HCT116 (cell line): ENCODE measurements at regions not wholly inside any gene's neighbourhood (a gene's known extent, or its start where the extent isn't known, plus 50 kb on each side); places are given as distances from the start of the nearest gene placed in this dataset.

Source experiments
- ATAC-seq: fragments of 200-7000 bp; cut with Tn5 transposase; 2 replicates; pipeline ENCODE4 v1.9.1; 2020; ENCODE audit warnings: mild to moderate bottlenecking, moderate library complexity
- BruUV-seq: library from RNA; stranded (reverse); fragments of 400-500 nt; replicated peaks from 2 replicates; lab custom pipeline; 2021; lab: Mats Ljungman, UMichigan
- CTCF ChIA-PET: fragments of 300-600 bp; sonication (Branson Sonifier 250); formaldehyde crosslinking; loops from one replicate; lab custom pipeline; 2021; ENCODE audit warnings: antibody characterized with exemption; lab: Charles Lee
- POLR2A ChIA-PET: fragments of 300-600, 350-600 bp; sonication (Branson Sonifier 250); formaldehyde crosslinking; loops from one replicate; lab custom pipeline; 2021; ENCODE audit warnings: antibody characterized with exemption; lab: Charles Lee
- RAD21 ChIA-PET, 2 experiments: fragments of 300-600 bp; sonication (Branson Sonifier 250); formaldehyde crosslinking; loops; one replicate each; lab custom pipeline; 2023; ENCODE audit warnings: low total read pairs in 2 of 2; ENCODE audit not compliant: uncharacterized antibody in 2 of 2, unreplicated experiment in 2 of 2, low non-redundant PET in 1 of 2; lab: Charles Lee
- DNase-seq: peaks from one replicate; pipeline ENCODE4 v3.0.0-alpha.2; 2010; ENCODE audit warnings: low read depth, low spot score
- H2AFZ ChIP-seq: fragments of 200-600 bp; shearing (Covaris generic), sonication (generic); 2 replicates; pipeline ENCODE4 v1.6.1; 2017; ENCODE audit warnings: low read depth, mixed run types, mixed read lengths, antibody characterized with exemption, low read length; ENCODE audit not compliant: poor library complexity, severe bottlenecking
- H3K27ac ChIP-seq: 2 replicates; pipeline ENCODE4 v1.5.1; 2012; ENCODE audit warnings: low read depth, low read length
- H3K27me3 ChIP-seq: fragments of 200-600 bp; sonication (generic); 2 replicates; pipeline ENCODE4 v1.6.1; 2016; ENCODE audit warnings: mixed run types, low read length, mixed read lengths; ENCODE audit not compliant: insufficient read depth
- H3K36me3 ChIP-seq, 2 experiments: fragments of 200-500 bp in 1 of 2; fragments of 200-600 bp in 1 of 2; sonication (Bioruptor generic) in 1 of 2; sonication (generic) in 1 of 2; 2 replicates each; pipeline versions ENCODE4 v1.5.1 to v1.6.1; 2014 to 2016; ENCODE audit warnings: low read length in 2 of 2, inconsistent platforms in 1 of 2, mixed read lengths in 1 of 2, mixed run types in 1 of 2; ENCODE audit not compliant: insufficient read depth in 2 of 2, control insufficient read depth in 1 of 2
- H3K4me1 ChIP-seq, 2 experiments: fragments of 200-600 bp in 1 of 2; sonication (generic) in 1 of 2; 2 replicates each; pipeline versions ENCODE4 v1.5.1 to v1.6.1; 2012 to 2017; ENCODE audit warnings: low read length in 2 of 2, inconsistent platforms in 1 of 2, mild to moderate bottlenecking in 1 of 2, mixed read lengths in 1 of 2, mixed run types in 1 of 2, moderate library complexity in 1 of 2; ENCODE audit not compliant: insufficient read depth in 2 of 2, control insufficient read depth in 1 of 2
- H3K4me2 ChIP-seq: fragments of 200-600 bp; sonication (generic); 2 replicates; pipeline ENCODE4 v1.6.1; 2017; ENCODE audit warnings: mixed run types, low read length, mixed read lengths
- H3K4me3 ChIP-seq, 2 experiments: fragments of 200-600 bp in 1 of 2; sonication (generic) in 1 of 2; replicated peaks in 1 of 2; 2 replicates each; pipeline ENCODE4 v1.5.1; 2011 to 2016; ENCODE audit warnings: low read length in 2 of 2, control low read depth in 1 of 2, low read depth in 1 of 2, mild to moderate bottlenecking in 1 of 2, mixed read lengths in 1 of 2, mixed run types in 1 of 2
- H3K79me2 ChIP-seq: fragments of 200-600 bp; sonication (generic); 2 replicates; pipeline ENCODE4 v1.6.1; 2017; ENCODE audit warnings: mild to moderate bottlenecking, mixed run types, low read length, moderate library complexity, mixed read lengths; ENCODE audit not compliant: insufficient read depth
- H3K9ac ChIP-seq: fragments of 200-600 bp; sonication (generic); 2 replicates; pipeline ENCODE4 v1.6.1; 2016; ENCODE audit warnings: low read length, mixed read lengths
- H3K9me2 ChIP-seq: fragments of 200-600 bp; sonication (generic), shearing (Covaris generic); 2 replicates; pipeline ENCODE4 v1.6.1; 2017; ENCODE audit warnings: mixed run types, mild to moderate bottlenecking, moderate library complexity; ENCODE audit not compliant: insufficient read depth
- H3K9me3 ChIP-seq, 2 experiments: fragments of 200-500 bp in 1 of 2; fragments of 200-600 bp in 1 of 2; sonication (Bioruptor generic) in 1 of 2; sonication (generic) in 1 of 2; 2 replicates each; pipeline ENCODE4 v1.6.1; 2014 to 2017; ENCODE audit warnings: low read length in 2 of 2, mixed read lengths in 2 of 2, inconsistent platforms in 1 of 2, low read depth in 1 of 2, mild to moderate bottlenecking in 1 of 2, mixed run types in 1 of 2, moderate library complexity in 1 of 2; ENCODE audit not compliant: control insufficient read depth in 1 of 2, insufficient read depth in 1 of 2
- H4K20me1 ChIP-seq: fragments of 200-600 bp; sonication (generic), shearing (Covaris generic); 2 replicates; pipeline ENCODE4 v1.6.1; 2017; ENCODE audit warnings: mixed run types, mild to moderate bottlenecking, moderate library complexity; ENCODE audit not compliant: insufficient read depth
- ATF3 ChIP-seq: IDR thresholded peaks from 2 replicates; pipeline ENCODE4 v1.6.1; 2012
- CBX3 ChIP-seq: IDR thresholded peaks from 2 replicates; pipeline ENCODE4 v1.6.1; 2012; ENCODE audit warnings: low read depth
- CEBPB ChIP-seq: IDR thresholded peaks from 2 replicates; pipeline ENCODE4 v1.6.1; 2012; ENCODE audit warnings: low read depth
- CTCF ChIP-seq, 3 experiments: fragments of 200-600 bp in 1 of 3; sonication (generic) in 1 of 3; IDR thresholded peaks in 2 of 3; conservative IDR thresholded peaks in 1 of 3; 2 replicates each; pipeline ENCODE4 v1.5.1; 2012 to 2017; ENCODE audit warnings: low read depth in 2 of 3, low read length in 2 of 3, antibody characterized with exemption in 1 of 3, borderline replicate concordance in 1 of 3, control low read depth in 1 of 3, mild to moderate bottlenecking in 1 of 3, mixed read lengths in 1 of 3, mixed run types in 1 of 3, moderate library complexity in 1 of 3; ENCODE audit not compliant: insufficient read depth in 1 of 3
- EGR1 ChIP-seq: IDR thresholded peaks from 2 replicates; pipeline ENCODE4 v1.6.1; 2012; ENCODE audit warnings: low read depth
- ELF1 ChIP-seq: IDR thresholded peaks from 2 replicates; pipeline ENCODE4 v1.6.1; 2012; ENCODE audit warnings: low read depth, borderline replicate concordance
- EZH2 ChIP-seq: fragments of 200-600 bp; sonication (generic); IDR thresholded peaks from 2 replicates; pipeline ENCODE4 v1.6.1; 2017; ENCODE audit warnings: antibody characterized with exemption, mixed run types
- JUND ChIP-seq: IDR thresholded peaks from 2 replicates; pipeline ENCODE4 v1.6.1; 2012
- MAX ChIP-seq: IDR thresholded peaks from 2 replicates; pipeline ENCODE4 v1.6.1; 2012
- POLR2A ChIP-seq: IDR thresholded peaks from 2 replicates; pipeline ENCODE4 v1.7.0; 2011; ENCODE audit warnings: borderline replicate concordance; ENCODE audit not compliant: insufficient read depth, insufficient read length; ENCODE audit errors: extremely low read depth
- RAD21 ChIP-seq: IDR thresholded peaks from 2 replicates; pipeline ENCODE4 v1.6.1; 2012; ENCODE audit warnings: low read depth, mild to moderate bottlenecking
- SIN3A ChIP-seq: IDR thresholded peaks from 2 replicates; pipeline ENCODE4 v1.6.1; 2012; ENCODE audit warnings: low read depth
- SP1 ChIP-seq: IDR thresholded peaks from 2 replicates; pipeline ENCODE4 v1.6.1; 2012; ENCODE audit warnings: low read depth
- YY1 ChIP-seq: IDR thresholded peaks from 2 replicates; pipeline ENCODE4 v1.6.1; 2011; ENCODE audit warnings: low read length, low read depth, moderate library complexity, mild to moderate bottlenecking; ENCODE audit not compliant: insufficient replicate concordance; ENCODE audit errors: extremely low read depth
- ZFX ChIP-seq: fragments of 450-650 bp; IDR thresholded peaks from 2 replicates; pipeline ENCODE4 v1.6.1; 2017
- intact Hi-C: fragments of 100-400 bp; cut with micrococcal nuclease; formaldehyde crosslinking; loops from 2 replicates; pipeline ENCODE4 v1.10.0; 2022
- TF ChIP-seq, protein P1 (sequence below): IDR thresholded peaks from 2 replicates; pipeline ENCODE4 v1.6.1; 2012; ENCODE audit warnings: low read depth

DNA sequence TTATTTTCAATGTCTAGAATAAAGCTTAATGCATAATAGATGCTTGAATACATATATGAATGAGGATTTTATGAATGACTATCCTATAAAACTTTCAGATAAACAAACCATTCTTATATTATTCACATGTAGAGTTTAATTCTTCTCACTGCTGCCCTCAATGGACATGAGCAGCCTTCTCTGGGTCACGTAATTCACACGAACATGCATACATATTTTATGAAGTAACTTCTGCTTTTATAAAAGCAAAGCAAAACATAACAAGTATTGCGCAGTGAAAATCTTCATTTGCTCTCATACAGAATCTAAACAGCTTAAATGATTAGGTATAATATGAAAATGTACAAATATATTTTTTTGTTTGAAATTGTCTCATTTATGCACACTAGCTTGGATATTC lies 116.7 kb downstream of the TMA16 start:
- Histone ChIP-seq H3K9me2 (no peaks in the 10 kb centered on the region), H3K4me1 (no peaks in the 10 kb centered on the region), H3K36me3 (no peaks in the 10 kb centered on the region), H3K27me3 (no peaks in the 10 kb centered on the region), H4K20me1 (no peaks in the 10 kb centered on the region), H2AFZ (no peak overlapping the region), H3K4me3 (no peak overlapping the region), H3K9ac (no peak overlapping the region), H3K79me2 (no peaks in the 10 kb centered on the region), H3K4me2 (no peak overlapping the region), H3K9me3 (no peaks in the 10 kb centered on the region), H3K27ac (no peak overlapping the region)
- no peak for TF ChIP-seq POLR2A
- TF ChIP-seq EGR1 = no peak
- TF ChIP-seq RAD21 = no peak
- no peak for TF ChIP-seq YY1
- no peak for TF ChIP-seq JUND
- no peak for TF ChIP-seq SP1
- no peak for TF ChIP-seq CEBPB
- ChIA-PET CTCF (no interaction called here), POLR2A (no interaction called here), RAD21 (no interaction called here)
- intact Hi-C loops = no loop called here
- ATAC-seq (no peak), DNase-seq (no peak)
- no TSS peak for BruUV-seq

- Histone ChIP-seq H3K4me1 (no peaks in the 10 kb centered on the region), H2AFZ (no peak overlapping the region), H3K27ac (no peak overlapping the region), H3K4me3 (no peak overlapping the region), H3K4me2 (no peak overlapping the region), H3K9me2 (no peaks in the 10 kb centered on the region), H3K36me3 (no peaks in the 10 kb centered on the region), H4K20me1 (no peaks in the 10 kb centered on the region), H3K9ac (no peak overlapping the region), H3K79me2 (no peaks in the 10 kb centered on the region), H3K9me3 (no peaks in the 10 kb centered on the region), H3K27me3 (no peaks in the 10 kb centered on the region)
- no TSS peak for BruUV-seq
- no peak for DNase-seq
- intact Hi-C loops = no loop called here
- ChIA-PET CTCF (no interaction called here), RAD21 (no interaction called here), POLR2A (no interaction called here)
- ATAC-seq = no peak
- TF ChIP-seq EZH2 (no peak), ZFX (no peak), CTCF (IDR thresholded peaks at IDR 0.05 in 2 of 3, conservative IDR thresholded peaks at IDR 0.05 in 1 of 3; ENCODE audit: borderline replicate concordance in 1 of 3, insufficient read depth in 1 of 3, low read depth in 2 of 3, low read length in 2 of 3) (no peak), ELF1 (no peak), RAD21 (no peak), CBX3 (no peak), POLR2A (no peak), SP1 (no peak), MAX (no peak), YY1 (no peak), SIN3A (no peak), ATF3 (no peak)
- TF ChIP-seq, protein P1, sequence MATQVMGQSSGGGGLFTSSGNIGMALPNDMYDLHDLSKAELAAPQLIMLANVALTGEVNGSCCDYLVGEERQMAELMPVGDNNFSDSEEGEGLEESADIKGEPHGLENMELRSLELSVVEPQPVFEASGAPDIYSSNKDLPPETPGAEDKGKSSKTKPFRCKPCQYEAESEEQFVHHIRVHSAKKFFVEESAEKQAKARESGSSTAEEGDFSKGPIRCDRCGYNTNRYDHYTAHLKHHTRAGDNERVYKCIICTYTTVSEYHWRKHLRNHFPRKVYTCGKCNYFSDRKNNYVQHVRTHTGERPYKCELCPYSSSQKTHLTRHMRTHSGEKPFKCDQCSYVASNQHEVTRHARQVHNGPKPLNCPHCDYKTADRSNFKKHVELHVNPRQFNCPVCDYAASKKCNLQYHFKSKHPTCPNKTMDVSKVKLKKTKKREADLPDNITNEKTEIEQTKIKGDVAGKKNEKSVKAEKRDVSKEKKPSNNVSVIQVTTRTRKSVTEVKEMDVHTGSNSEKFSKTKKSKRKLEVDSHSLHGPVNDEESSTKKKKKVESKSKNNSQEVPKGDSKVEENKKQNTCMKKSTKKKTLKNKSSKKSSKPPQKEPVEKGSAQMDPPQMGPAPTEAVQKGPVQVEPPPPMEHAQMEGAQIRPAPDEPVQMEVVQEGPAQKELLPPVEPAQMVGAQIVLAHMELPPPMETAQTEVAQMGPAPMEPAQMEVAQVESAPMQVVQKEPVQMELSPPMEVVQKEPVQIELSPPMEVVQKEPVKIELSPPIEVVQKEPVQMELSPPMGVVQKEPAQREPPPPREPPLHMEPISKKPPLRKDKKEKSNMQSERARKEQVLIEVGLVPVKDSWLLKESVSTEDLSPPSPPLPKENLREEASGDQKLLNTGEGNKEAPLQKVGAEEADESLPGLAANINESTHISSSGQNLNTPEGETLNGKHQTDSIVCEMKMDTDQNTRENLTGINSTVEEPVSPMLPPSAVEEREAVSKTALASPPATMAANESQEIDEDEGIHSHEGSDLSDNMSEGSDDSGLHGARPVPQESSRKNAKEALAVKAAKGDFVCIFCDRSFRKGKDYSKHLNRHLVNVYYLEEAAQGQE = no peak
These were observed 117.4 kb downstream of the TMA16 start for GRCh38 chr4:163611784-163612445.
